ENCODE measurements at regions not wholly inside any gene's neighbourhood (a gene's known extent, or its start where the extent isn't known, plus 50 kb on each side); places are given as distances from the start of the nearest gene placed in this dataset.

DNA sequence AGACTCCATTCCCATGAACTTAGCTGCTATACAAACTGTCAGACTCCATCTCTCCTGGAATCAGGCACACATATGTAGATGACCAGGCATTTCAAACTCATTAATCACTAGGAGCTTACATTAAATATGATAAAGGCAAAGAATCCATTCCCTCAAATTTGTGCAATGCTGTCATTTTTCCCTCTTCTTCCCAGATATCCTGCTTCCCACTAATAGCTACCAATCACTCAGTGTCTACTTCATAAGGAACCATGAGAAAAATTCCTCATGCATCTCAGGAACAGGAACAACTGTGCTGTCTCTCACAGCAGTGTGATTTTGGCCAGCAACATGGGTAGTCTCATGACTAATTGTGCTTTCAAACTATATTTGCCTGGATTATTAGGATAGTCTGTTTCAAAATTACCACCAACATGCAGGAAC lies 133.9 kb downstream of the DKK1 start:
- no peak for TF ChIP-seq EZH2 (IDR thresholded peaks at IDR 0.05; ENCODE audit: borderline replicate concordance, low read length)
- no peak for TF ChIP-seq CTCF (IDR thresholded peaks at IDR 0.05; ENCODE audit: low read length)
